Epithelial cell of proximal tubule (primary cell): ENCODE measurements at regions not wholly inside any gene's neighbourhood (a gene's known extent, or its start where the extent isn't known, plus 50 kb on each side); places are given as distances from the start of the nearest gene placed in this dataset.
"Not testable (repeated sequence)": the region's sequence is repeated elsewhere in the genome, so short reads cannot be mapped to it uniquely, and the experiment has no call there.

Source experiments
- DNase-seq: peaks from one replicate; pipeline ENCODE4 v3.0.0-alpha.2; 2011; ENCODE audit warnings: low read depth
- H3K4me3 ChIP-seq: 2 replicates; pipeline ENCODE4 v1.5.1; 2011; ENCODE audit warnings: low read depth, mild to moderate bottlenecking, low read length
- CTCF ChIP-seq: conservative IDR thresholded peaks from 2 replicates; pipeline ENCODE4 v1.5.1; 2012; ENCODE audit warnings: low read depth, mild to moderate bottlenecking, low read length

- no peak for TF ChIP-seq CTCF
- no peak overlapping the region for H3K4me3 ChIP-seq
- no peak for DNase-seq
These were observed 75.1 kb upstream of the GNG12 start for GRCh38 chr1:67908250-67908936.

GRCh38 chr1:67907467-67907866 is 74.2 kb upstream of the GNG12 start:
- DNase-seq, H3K4me3 ChIP-seq: not testable (repeated sequence)

- DNase-seq = not testable (repeated sequence)
These were observed 72.7 kb upstream of the GNG12 start for GRCh38 chr1:67906015-67906414.

GRCh38 chr1:67902546-67903223 is 69.4 kb upstream of the GNG12 start:
- DNase-seq, H3K4me3 ChIP-seq: not testable (repeated sequence)

More at GRCh38 chr1:67906015-67906414, 72.7 kb upstream of the GNG12 start:
- not testable (repeated sequence) for H3K4me3 ChIP-seq

GRCh38 chr1:67898033-67898726 is 64.9 kb upstream of the GNG12 start:
- H3K4me3 ChIP-seq = no peak overlapping the region
- TF ChIP-seq CTCF = no peak
- no peak for DNase-seq

- TF ChIP-seq CTCF = no peak
- H3K4me3 ChIP-seq = no peak overlapping the region
- no peak for DNase-seq
These were observed 64.1 kb upstream of the GNG12 start for GRCh38 chr1:67897270-67897949.

- TF ChIP-seq CTCF = no peak
- no peak for DNase-seq
- H3K4me3 ChIP-seq = no peak overlapping the region
These were observed 63.6 kb upstream of the GNG12 start for GRCh38 chr1:67896826-67897225.

- DNase-seq = no peak
- TF ChIP-seq CTCF = no peak
These were observed 61.9 kb upstream of the GNG12 start for GRCh38 chr1:67894981-67895735.

More at GRCh38 chr1:67894981-67895735, 61.9 kb upstream of the GNG12 start:
- no peak overlapping the region for H3K4me3 ChIP-seq
